ENCODE measurements at regions not wholly inside any gene's neighbourhood (a gene's known extent, or its start where the extent isn't known, plus 50 kb on each side); places are given as distances from the start of the nearest gene placed in this dataset.

DNA sequence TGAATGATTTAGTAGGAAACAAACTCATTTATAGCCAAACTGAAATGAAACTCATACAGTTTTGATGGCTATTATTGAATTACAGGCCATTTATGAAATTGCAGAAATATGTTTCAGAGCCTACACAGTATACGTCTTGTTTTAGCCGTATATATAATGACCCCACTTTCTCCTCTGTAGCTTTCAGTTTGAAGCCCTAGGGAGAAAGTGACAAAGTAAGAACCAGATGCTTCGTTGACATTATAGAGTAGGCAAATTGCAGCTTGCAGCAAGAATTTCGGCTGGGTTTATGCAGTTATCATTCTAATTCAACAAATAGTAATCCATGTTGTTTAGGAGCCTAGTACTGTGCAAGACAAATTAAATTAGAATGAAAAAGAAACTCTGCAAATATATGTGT is 836.3 kb upstream of the ADGRL4 start:
- TF ChIP-seq, protein P1, sequence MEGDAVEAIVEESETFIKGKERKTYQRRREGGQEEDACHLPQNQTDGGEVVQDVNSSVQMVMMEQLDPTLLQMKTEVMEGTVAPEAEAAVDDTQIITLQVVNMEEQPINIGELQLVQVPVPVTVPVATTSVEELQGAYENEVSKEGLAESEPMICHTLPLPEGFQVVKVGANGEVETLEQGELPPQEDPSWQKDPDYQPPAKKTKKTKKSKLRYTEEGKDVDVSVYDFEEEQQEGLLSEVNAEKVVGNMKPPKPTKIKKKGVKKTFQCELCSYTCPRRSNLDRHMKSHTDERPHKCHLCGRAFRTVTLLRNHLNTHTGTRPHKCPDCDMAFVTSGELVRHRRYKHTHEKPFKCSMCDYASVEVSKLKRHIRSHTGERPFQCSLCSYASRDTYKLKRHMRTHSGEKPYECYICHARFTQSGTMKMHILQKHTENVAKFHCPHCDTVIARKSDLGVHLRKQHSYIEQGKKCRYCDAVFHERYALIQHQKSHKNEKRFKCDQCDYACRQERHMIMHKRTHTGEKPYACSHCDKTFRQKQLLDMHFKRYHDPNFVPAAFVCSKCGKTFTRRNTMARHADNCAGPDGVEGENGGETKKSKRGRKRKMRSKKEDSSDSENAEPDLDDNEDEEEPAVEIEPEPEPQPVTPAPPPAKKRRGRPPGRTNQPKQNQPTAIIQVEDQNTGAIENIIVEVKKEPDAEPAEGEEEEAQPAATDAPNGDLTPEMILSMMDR (IDR thresholded peaks at IDR 0.05; ENCODE audit: insufficient read depth, low read length) = no peak
- TF ChIP-seq POLR2AphosphoS5 (IDR thresholded peaks at IDR 0.05; ENCODE audit: low read depth) (no peak), GABPA (IDR thresholded peaks at IDR 0.05; ENCODE audit: low read depth) (no peak), SPI1 (IDR thresholded peaks at IDR 0.05; ENCODE audit: borderline replicate concordance, low read depth) (no peak)
- TF ChIP-seq, protein P2, sequence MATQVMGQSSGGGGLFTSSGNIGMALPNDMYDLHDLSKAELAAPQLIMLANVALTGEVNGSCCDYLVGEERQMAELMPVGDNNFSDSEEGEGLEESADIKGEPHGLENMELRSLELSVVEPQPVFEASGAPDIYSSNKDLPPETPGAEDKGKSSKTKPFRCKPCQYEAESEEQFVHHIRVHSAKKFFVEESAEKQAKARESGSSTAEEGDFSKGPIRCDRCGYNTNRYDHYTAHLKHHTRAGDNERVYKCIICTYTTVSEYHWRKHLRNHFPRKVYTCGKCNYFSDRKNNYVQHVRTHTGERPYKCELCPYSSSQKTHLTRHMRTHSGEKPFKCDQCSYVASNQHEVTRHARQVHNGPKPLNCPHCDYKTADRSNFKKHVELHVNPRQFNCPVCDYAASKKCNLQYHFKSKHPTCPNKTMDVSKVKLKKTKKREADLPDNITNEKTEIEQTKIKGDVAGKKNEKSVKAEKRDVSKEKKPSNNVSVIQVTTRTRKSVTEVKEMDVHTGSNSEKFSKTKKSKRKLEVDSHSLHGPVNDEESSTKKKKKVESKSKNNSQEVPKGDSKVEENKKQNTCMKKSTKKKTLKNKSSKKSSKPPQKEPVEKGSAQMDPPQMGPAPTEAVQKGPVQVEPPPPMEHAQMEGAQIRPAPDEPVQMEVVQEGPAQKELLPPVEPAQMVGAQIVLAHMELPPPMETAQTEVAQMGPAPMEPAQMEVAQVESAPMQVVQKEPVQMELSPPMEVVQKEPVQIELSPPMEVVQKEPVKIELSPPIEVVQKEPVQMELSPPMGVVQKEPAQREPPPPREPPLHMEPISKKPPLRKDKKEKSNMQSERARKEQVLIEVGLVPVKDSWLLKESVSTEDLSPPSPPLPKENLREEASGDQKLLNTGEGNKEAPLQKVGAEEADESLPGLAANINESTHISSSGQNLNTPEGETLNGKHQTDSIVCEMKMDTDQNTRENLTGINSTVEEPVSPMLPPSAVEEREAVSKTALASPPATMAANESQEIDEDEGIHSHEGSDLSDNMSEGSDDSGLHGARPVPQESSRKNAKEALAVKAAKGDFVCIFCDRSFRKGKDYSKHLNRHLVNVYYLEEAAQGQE (IDR thresholded peaks at IDR 0.05; ENCODE audit: insufficient replicate concordance, low read depth) = no peak
